HG02588 (cell line): ENCODE measurements at regions not wholly inside any gene's neighbourhood (a gene's known extent, or its start where the extent isn't known, plus 50 kb on each side); places are given as distances from the start of the nearest gene placed in this dataset.
"Not testable (repeated sequence)": the region's sequence is repeated elsewhere in the genome, so short reads cannot be mapped to it uniquely, and the experiment has no call there.

Source experiments
- ATAC-seq: cut with Tn5 transposase; IDR thresholded peaks from one replicate; pipeline ENCODE4 v1.9.1; 2021; ENCODE audit warnings: mild to moderate bottlenecking, moderate library complexity; ENCODE audit not compliant: unreplicated experiment

GRCh38 chr9:38342532-38342931 is 50.0 kb upstream of the ALDH1B1 start:
- no peak for ATAC-seq

- ATAC-seq: no peak
Observed at GRCh38 chr9:38342096-38342495, 50.4 kb upstream of the ALDH1B1 start.

GRCh38 chr9:38339496-38339895 is 53.0 kb upstream of the ALDH1B1 start:
- no peak for ATAC-seq

- ATAC-seq: no peak
Observed at GRCh38 chr9:38339087-38339486, 53.4 kb upstream of the ALDH1B1 start.

GRCh38 chr9:38338342-38339018 is 54.0 kb upstream of the ALDH1B1 start:
- ATAC-seq: no peak

GRCh38 chr9:38337706-38338264 is 54.7 kb upstream of the ALDH1B1 start:
- ATAC-seq: no peak

GRCh38 chr9:38337181-38337580 is 55.3 kb upstream of the ALDH1B1 start:
- ATAC-seq: no peak

GRCh38 chr9:38336341-38336740 is 56.2 kb upstream of the ALDH1B1 start:
- no peak for ATAC-seq

- ATAC-seq: no peak
Observed at GRCh38 chr9:38335686-38336085, 56.8 kb upstream of the ALDH1B1 start.

GRCh38 chr9:38334234-38334633 is 58.3 kb upstream of the ALDH1B1 start:
- ATAC-seq: no peak

- no peak for ATAC-seq
Observed at GRCh38 chr9:38333047-38333446, 59.5 kb upstream of the ALDH1B1 start.

- ATAC-seq: no peak
Observed at GRCh38 chr9:38332625-38333024, 59.9 kb upstream of the ALDH1B1 start.

GRCh38 chr9:38331141-38331540 is 61.4 kb upstream of the ALDH1B1 start:
- ATAC-seq: no peak

GRCh38 chr9:38329968-38330367 is 62.5 kb upstream of the ALDH1B1 start:
- no peak for ATAC-seq

GRCh38 chr9:38328765-38329164 is 63.7 kb upstream of the ALDH1B1 start:
- ATAC-seq: no peak

GRCh38 chr9:38326122-38326521 is 66.4 kb upstream of the ALDH1B1 start:
- ATAC-seq: no peak

GRCh38 chr9:38324213-38324612 is 68.3 kb upstream of the ALDH1B1 start:
- ATAC-seq: not testable (repeated sequence)

GRCh38 chr9:38322937-38323336 is 69.6 kb upstream of the ALDH1B1 start:
- ATAC-seq: no peak

GRCh38 chr9:38319496-38320173 is 72.9 kb upstream of the ALDH1B1 start:
- ATAC-seq: no peak

- ATAC-seq: peak; percentile 82
Observed at GRCh38 chr9:38318759-38319495, 73.6 kb upstream of the ALDH1B1 start.

GRCh38 chr9:38316166-38316780 is 76.2 kb upstream of the ALDH1B1 start:
- ATAC-seq: no peak
